GM23338 (cell line): ENCODE measurements at regions not wholly inside any gene's neighbourhood (a gene's known extent, or its start where the extent isn't known, plus 50 kb on each side); places are given as distances from the start of the nearest gene placed in this dataset.

Source experiments
- ATAC-seq: fragments of 200-7000 bp; cut with Tn5 transposase; 3 replicates; pipeline ENCODE4 v1.9.1; 2020
- DNase-seq: peaks from one replicate; pipeline ENCODE4 v3.0.0-alpha.2; 2015; ENCODE audit warnings: low spot score
- H2AFZ ChIP-seq: fragments of 200-600 bp; sonication (generic); 2 replicates; pipeline ENCODE4 v1.8.0; 2016; ENCODE audit warnings: antibody characterized with exemption, mild to moderate bottlenecking, moderate library complexity
- H3F3A ChIP-seq: fragments of 200-600 bp; sonication (generic); replicated peaks from 2 replicates; pipeline ENCODE4 v1.8.0; 2017; ENCODE audit warnings: antibody characterized with exemption, mixed run types, low read depth
- H3K27ac ChIP-seq: fragments of 200-600 bp; sonication (generic); 2 replicates; pipeline ENCODE4 v1.6.1; 2016; ENCODE audit warnings: low read depth
- H3K27me3 ChIP-seq: fragments of 200-600 bp; sonication (generic); 2 replicates; pipeline ENCODE4 v1.8.0; 2016; ENCODE audit warnings: mild to moderate bottlenecking, mixed run types, moderate library complexity; ENCODE audit not compliant: insufficient read depth
- H3K36me3 ChIP-seq: fragments of 200-600 bp; sonication (generic); 2 replicates; pipeline ENCODE4 v1.8.0; 2016; ENCODE audit warnings: mild to moderate bottlenecking; ENCODE audit not compliant: insufficient read depth
- H3K4me1 ChIP-seq: fragments of 200-600 bp; sonication (generic); 2 replicates; pipeline ENCODE4 v1.8.0; 2016; ENCODE audit warnings: mild to moderate bottlenecking, moderate library complexity; ENCODE audit not compliant: insufficient read depth
- H3K4me2 ChIP-seq: fragments of 200-600 bp; sonication (generic); 2 replicates; pipeline ENCODE4 v1.7.1; 2017; ENCODE audit warnings: mixed run types
- H3K4me3 ChIP-seq: fragments of 200-600 bp; sonication (generic); 2 replicates; pipeline ENCODE4 v1.6.1; 2016; ENCODE audit warnings: mixed run types
- H3K79me2 ChIP-seq: fragments of 200-600 bp; sonication (generic); replicated peaks from 2 replicates; pipeline ENCODE4 v1.8.0; 2017; ENCODE audit warnings: mild to moderate bottlenecking; ENCODE audit not compliant: insufficient read depth
- H3K9me2 ChIP-seq: fragments of 200-600 bp; sonication (generic); 2 replicates; pipeline ENCODE4 v1.8.0; 2017; ENCODE audit not compliant: insufficient read depth
- H4K20me1 ChIP-seq: fragments of 200-600 bp; sonication (generic); replicated peaks from 2 replicates; pipeline ENCODE4 v1.8.0; 2017; ENCODE audit warnings: mild to moderate bottlenecking; ENCODE audit not compliant: insufficient read depth
- H3K27ac Mint-ChIP-seq: 2 replicates; pipeline ENCODE4 v1.8.0; 2020; ENCODE audit warnings: inconsistent platforms, mild to moderate bottlenecking, moderate library complexity, mixed read lengths
- H3K27me3 Mint-ChIP-seq: 3 replicates; pipeline ENCODE4 v1.8.0; 2022; ENCODE audit warnings: low read depth, mild to moderate bottlenecking, moderate library complexity, mixed read lengths, inconsistent platforms; ENCODE audit not compliant: insufficient read depth, poor library complexity
- H3K36me3 Mint-ChIP-seq: 3 replicates; pipeline ENCODE4 v1.8.0; 2021; ENCODE audit warnings: low read depth, mild to moderate bottlenecking, inconsistent platforms, moderate library complexity, mixed read lengths
- H3K4me1 Mint-ChIP-seq: 3 replicates; pipeline ENCODE4 v1.8.0; 2020; ENCODE audit warnings: mild to moderate bottlenecking, inconsistent platforms, mixed read lengths
- H3K4me3 Mint-ChIP-seq: 3 replicates; pipeline ENCODE4 v1.8.0; 2021; ENCODE audit warnings: moderate library complexity, mild to moderate bottlenecking, inconsistent platforms, mixed read lengths
- H3K9me3 Mint-ChIP-seq: 3 replicates; pipeline ENCODE4 v1.8.0; 2020; ENCODE audit warnings: moderate library complexity, mild to moderate bottlenecking, inconsistent platforms, mixed read lengths
- CREB1 ChIP-seq: fragments of 250-450 bp; sonication (Bioruptor Pico); IDR thresholded peaks from 2 replicates; pipeline ENCODE4 v1.5.0; 2020; ENCODE audit warnings: low read depth, mild to moderate bottlenecking, moderate library complexity
- EZH2 ChIP-seq: fragments of 200-600 bp; sonication (generic); IDR thresholded peaks from one replicate; pipeline ENCODE4 v1.8.0; 2017; ENCODE audit warnings: antibody characterized with exemption, mild to moderate bottlenecking, low read depth; ENCODE audit not compliant: unreplicated experiment
- NANOG ChIP-seq: IDR thresholded peaks from 2 replicates; pipeline ENCODE4 v1.6.1; 2016; ENCODE audit warnings: antibody characterized with exemption, borderline replicate concordance
- REST ChIP-seq: IDR thresholded peaks from one replicate; pipeline ENCODE4 v1.6.1; 2018; ENCODE audit warnings: antibody characterized with exemption; ENCODE audit not compliant: unreplicated experiment
- STAT1 ChIP-seq: IDR thresholded peaks from one replicate; pipeline ENCODE4 v1.6.1; 2016; ENCODE audit warnings: antibody characterized with exemption; ENCODE audit not compliant: unreplicated experiment
- ZNF114 ChIP-seq: fragments of 250-450 bp; sonication (Bioruptor Pico); IDR thresholded peaks from 2 replicates; pipeline ENCODE4 v1.5.0; 2020; ENCODE audit warnings: mild to moderate bottlenecking, moderate library complexity
- ZNF462 ChIP-seq: fragments of 250-450 bp; sonication (Bioruptor Pico); IDR thresholded peaks from 2 replicates; pipeline ENCODE4 v1.5.0; 2020; ENCODE audit warnings: mild to moderate bottlenecking, moderate library complexity
- TF ChIP-seq, protein P1 (sequence below), 2 experiments: fragments of 200-600 bp in 1 of 2; sonication (generic) in 1 of 2; conservative IDR thresholded peaks; 2 replicates each; pipeline versions ENCODE4 v1.5.1 to v1.6.1; 2016 to 2017; ENCODE audit warnings: antibody characterized with exemption in 2 of 2, low read depth in 2 of 2, mild to moderate bottlenecking in 2 of 2, moderate library complexity in 1 of 2

DNA sequence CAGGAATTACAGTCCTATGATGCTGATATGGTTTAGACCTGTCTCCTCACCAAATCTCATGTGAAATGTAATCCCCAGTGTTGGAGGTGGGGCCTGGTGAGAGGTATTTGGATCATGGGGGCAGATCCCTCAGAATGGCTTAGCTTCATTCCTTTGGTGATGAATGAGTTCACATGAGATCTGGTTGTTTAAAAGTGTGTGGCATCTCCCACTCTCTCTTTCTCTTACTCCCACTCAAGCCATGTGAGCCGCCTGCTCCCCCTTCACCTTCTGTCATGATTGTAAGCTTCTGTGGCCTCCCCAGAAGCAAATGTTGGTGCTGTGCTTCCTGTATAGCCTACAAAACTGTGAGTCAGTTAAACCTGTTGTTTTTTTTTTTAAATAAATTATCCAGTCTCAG is 89.4 kb upstream of the ARHGAP5 start:
- Histone ChIP-seq H3K27ac (no peak overlapping the region), H3K4me1 (peaks cover 15% of the 10 kb centered on the region; the same call in 1 of the 2 replicates), H3K4me3 (no peak overlapping the region), H3K79me2 (no peaks in the 10 kb centered on the region), H3K36me3 (no peaks in the 10 kb centered on the region), H4K20me1 (no peaks in the 10 kb centered on the region), H3F3A (no peaks in the 10 kb centered on the region), H3K9me2 (0 out of 2 replicates have a peak, but pooled peaks cover 2% of the 10 kb centered on the region), H3K4me2 (no peak overlapping the region), H3K27me3 (no peaks in the 10 kb centered on the region), H2AFZ (no peak overlapping the region)
- Mint-ChIP-seq H3K27me3 (peaks cover 4% of the 10 kb centered on the region), H3K4me1 (peaks cover 13% of the 10 kb centered on the region), H3K4me3 (no peak overlapping the region), H3K36me3 (peaks cover 5% of the 10 kb centered on the region; the same call in 2 of the 3 replicates), H3K9me3 (peaks cover 10% of the 10 kb centered on the region), H3K27ac (no peak overlapping the region)
- ATAC-seq (no peak), DNase-seq (no peak)
- TF ChIP-seq, protein P1, sequence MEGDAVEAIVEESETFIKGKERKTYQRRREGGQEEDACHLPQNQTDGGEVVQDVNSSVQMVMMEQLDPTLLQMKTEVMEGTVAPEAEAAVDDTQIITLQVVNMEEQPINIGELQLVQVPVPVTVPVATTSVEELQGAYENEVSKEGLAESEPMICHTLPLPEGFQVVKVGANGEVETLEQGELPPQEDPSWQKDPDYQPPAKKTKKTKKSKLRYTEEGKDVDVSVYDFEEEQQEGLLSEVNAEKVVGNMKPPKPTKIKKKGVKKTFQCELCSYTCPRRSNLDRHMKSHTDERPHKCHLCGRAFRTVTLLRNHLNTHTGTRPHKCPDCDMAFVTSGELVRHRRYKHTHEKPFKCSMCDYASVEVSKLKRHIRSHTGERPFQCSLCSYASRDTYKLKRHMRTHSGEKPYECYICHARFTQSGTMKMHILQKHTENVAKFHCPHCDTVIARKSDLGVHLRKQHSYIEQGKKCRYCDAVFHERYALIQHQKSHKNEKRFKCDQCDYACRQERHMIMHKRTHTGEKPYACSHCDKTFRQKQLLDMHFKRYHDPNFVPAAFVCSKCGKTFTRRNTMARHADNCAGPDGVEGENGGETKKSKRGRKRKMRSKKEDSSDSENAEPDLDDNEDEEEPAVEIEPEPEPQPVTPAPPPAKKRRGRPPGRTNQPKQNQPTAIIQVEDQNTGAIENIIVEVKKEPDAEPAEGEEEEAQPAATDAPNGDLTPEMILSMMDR (conservative IDR thresholded peaks at IDR 0.05; ENCODE audit: low read depth in 2 of 2) = no peak
- TF ChIP-seq STAT1 (no peak), CREB1 (no peak), REST (no peak), EZH2 (no peak), ZNF462 (CRISPR knock-in tag) (no peak), ZNF114 (CRISPR knock-in tag) (no peak), NANOG (no peak)
